ENCODE measurements at regions not wholly inside any gene's neighbourhood (a gene's known extent, or its start where the extent isn't known, plus 50 kb on each side); places are given as distances from the start of the nearest gene placed in this dataset.

GRCh38 chr2:77797088-77797487, 274.9 kb upstream of the LRRTM4 start:
- TF ChIP-seq POLR2A (IDR thresholded peaks at IDR 0.05; ENCODE audit: low read length) (no peak), GATA1 (IDR thresholded peaks at IDR 0.05; ENCODE audit: low read depth, low read length) (no peak)
